ENCODE measurements at regions not wholly inside any gene's neighbourhood (a gene's known extent, or its start where the extent isn't known, plus 50 kb on each side); places are given as distances from the start of the nearest gene placed in this dataset.

- no peak for TF ChIP-seq ZNF462 (CRISPR knock-in tag; IDR thresholded peaks at IDR 0.05)
Observed at GRCh38 chr1:228989676-228989991, 254.4 kb downstream of the RHOU start (continued).

GRCh38 chr1:228989992-228990827 is 254.9 kb downstream of the RHOU start:
- peaks cover 30% of the 10 kb centered on the region for H3K4me1 Mint-ChIP-seq
- TF ChIP-seq ZNF331 (CRISPR knock-in tag; IDR thresholded peaks at IDR 0.05; ENCODE audit: low read depth) = no peak
- no peak for TF ChIP-seq STAT1 (IDR thresholded peaks at IDR 0.05; ENCODE audit: unreplicated experiment)
- TF ChIP-seq POLR2AphosphoS5 (IDR thresholded peaks at IDR 0.05; ENCODE audit: low read depth) = no peak
- no peak for TF ChIP-seq CTCF (conservative IDR thresholded peaks at IDR 0.05; ENCODE audit: low read depth in 2 of 2)
- TF ChIP-seq EZH2phosphoT487 (IDR thresholded peaks at IDR 0.05; ENCODE audit: unreplicated experiment) = no peak
- no peak for TF ChIP-seq NANOG (IDR thresholded peaks at IDR 0.05; ENCODE audit: borderline replicate concordance)
- no peak for TF ChIP-seq REST (IDR thresholded peaks at IDR 0.05; ENCODE audit: unreplicated experiment)
- no peak for TF ChIP-seq ETS1 (IDR thresholded peaks at IDR 0.05)
- no peak for TF ChIP-seq ZNF114 (CRISPR knock-in tag; IDR thresholded peaks at IDR 0.05)
- TF ChIP-seq JUNB (IDR thresholded peaks at IDR 0.05; ENCODE audit: unreplicated experiment) = no peak

More at GRCh38 chr1:228989992-228990827, 254.9 kb downstream of the RHOU start:
- H3K4me3 ChIP-seq = no peak overlapping the region
- no peaks in the 10 kb centered on the region for H3K9me3 Mint-ChIP-seq
- no peak overlapping the region for H3K4me3 Mint-ChIP-seq
- no peaks in the 10 kb centered on the region for H3K36me3 ChIP-seq (ENCODE audit: insufficient read depth)
- no peak overlapping the region for H3K27ac ChIP-seq (ENCODE audit: low read depth)
- H3K4me2 ChIP-seq = no peak overlapping the region
- H3K36me3 Mint-ChIP-seq (ENCODE audit: low read depth) = no peaks in the 10 kb centered on the region
- peaks cover 16% of the 10 kb centered on the region for H3K4me1 ChIP-seq (ENCODE audit: insufficient read depth)
- H3K9me2 ChIP-seq (ENCODE audit: insufficient read depth) = peaks cover 13% of the 10 kb centered on the region; the same call in 1 of the 2 replicates
- peak overlapping the region; percentile 23 for H2AFZ ChIP-seq
- no peaks in the 10 kb centered on the region for H3F3A ChIP-seq (replicated peaks; ENCODE audit: low read depth)
- H4K20me1 ChIP-seq (replicated peaks; ENCODE audit: insufficient read depth) = no peaks in the 10 kb centered on the region
- no peaks in the 10 kb centered on the region for H3K27me3 ChIP-seq (ENCODE audit: insufficient read depth)
- ATAC-seq (no peak), DNase-seq (ENCODE audit: low spot score) (no peak)
- H3K27me3 Mint-ChIP-seq (ENCODE audit: insufficient read depth, low read depth, poor library complexity) = no peaks in the 10 kb centered on the region
- no peaks in the 10 kb centered on the region for H3K79me2 ChIP-seq (replicated peaks; ENCODE audit: insufficient read depth)
- H3K27ac Mint-ChIP-seq = no peak overlapping the region

All from GM23338 (cell line).